HG03159 (cell line): ENCODE measurements at regions not wholly inside any gene's neighbourhood (a gene's known extent, or its start where the extent isn't known, plus 50 kb on each side); places are given as distances from the start of the nearest gene placed in this dataset.

Experiments
- ATAC-seq: cut with Tn5 transposase; IDR thresholded peaks from one replicate; pipeline ENCODE4 v1.9.1; 2021; ENCODE audit warnings: mild to moderate bottlenecking, moderate library complexity; ENCODE audit not compliant: unreplicated experiment

- no peak for ATAC-seq
Observed at GRCh38 chr2:59892398-59892797, 661.1 kb downstream of the BCL11A start.

- no peak for ATAC-seq
Observed at GRCh38 chr2:59889305-59889704, 664.1 kb downstream of the BCL11A start.

GRCh38 chr2:59888706-59889105 is 664.7 kb downstream of the BCL11A start:
- ATAC-seq: no peak

- peak; percentile 95 for ATAC-seq
Observed at GRCh38 chr2:59888015-59888414, 665.4 kb downstream of the BCL11A start.

- no peak for ATAC-seq
Observed at GRCh38 chr2:59887366-59887765, 666.1 kb downstream of the BCL11A start.

GRCh38 chr2:59886759-59887158 is 666.7 kb downstream of the BCL11A start:
- ATAC-seq: no peak

- no peak for ATAC-seq
Observed at GRCh38 chr2:59885541-59885940, 667.9 kb downstream of the BCL11A start.

- no peak for ATAC-seq
Observed at GRCh38 chr2:59884166-59884565, 669.3 kb downstream of the BCL11A start.

- no peak for ATAC-seq
Observed at GRCh38 chr2:59882822-59883221, 670.6 kb downstream of the BCL11A start.

- no peak for ATAC-seq
Observed at GRCh38 chr2:59882279-59882678, 671.2 kb downstream of the BCL11A start.

GRCh38 chr2:59881218-59881617 is 672.2 kb downstream of the BCL11A start:
- no peak for ATAC-seq

- no peak for ATAC-seq
Observed at GRCh38 chr2:59879700-59880131, 673.7 kb downstream of the BCL11A start.

GRCh38 chr2:59875836-59876235 is 677.6 kb downstream of the BCL11A start:
- no peak for ATAC-seq

GRCh38 chr2:59874971-59875755 is 678.3 kb downstream of the BCL11A start:
- ATAC-seq: no peak

GRCh38 chr2:59874361-59874760 is 679.1 kb downstream of the BCL11A start:
- no peak for ATAC-seq

- no peak for ATAC-seq
Observed at GRCh38 chr2:59871830-59872229, 681.6 kb downstream of the BCL11A start.

GRCh38 chr2:59868981-59869380 is 684.5 kb downstream of the BCL11A start:
- ATAC-seq: no peak

GRCh38 chr2:59866436-59866835 is 687.0 kb downstream of the BCL11A start:
- no peak for ATAC-seq

GRCh38 chr2:59858540-59858939 is 694.9 kb downstream of the BCL11A start:
- no peak for ATAC-seq

GRCh38 chr2:59857109-59857508 is 696.3 kb downstream of the BCL11A start:
- ATAC-seq: no peak

GRCh38 chr2:59856391-59856790 is 697.1 kb downstream of the BCL11A start:
- ATAC-seq: no peak

GRCh38 chr2:59853032-59853431 is 700.4 kb downstream of the BCL11A start:
- ATAC-seq: no peak
